H9 (cell line): ENCODE measurements at regions not wholly inside any gene's neighbourhood (a gene's known extent, or its start where the extent isn't known, plus 50 kb on each side); places are given as distances from the start of the nearest gene placed in this dataset.

Experiments
- DNase-seq: peaks from one replicate; pipeline ENCODE4 v3.0.0-alpha.2; 2017
- H2AFZ ChIP-seq: one replicate; pipeline ENCODE4 v1.6.1; 2013; ENCODE audit warnings: mild to moderate bottlenecking, low read length, control low read depth, moderate library complexity
- H2AK5ac ChIP-seq: 2 replicates; pipeline ENCODE4 v1.6.1; 2013; ENCODE audit warnings: low read length, control low read depth, mixed read lengths; ENCODE audit not compliant: insufficient read length
- H2BK120ac ChIP-seq: one replicate; pipeline ENCODE4 v1.6.1; 2013; ENCODE audit warnings: low read depth, mild to moderate bottlenecking, low read length, control low read depth, inconsistent platforms; ENCODE audit not compliant: poor library complexity, severe bottlenecking
- H2BK12ac ChIP-seq: 2 replicates; pipeline ENCODE4 v1.6.1; 2013; ENCODE audit warnings: low read length, control low read depth, mixed read lengths, low read depth; ENCODE audit not compliant: insufficient read length
- H2BK15ac ChIP-seq: 2 replicates; pipeline ENCODE4 v1.6.1; 2013; ENCODE audit warnings: low read depth, low read length, control low read depth
- H2BK20ac ChIP-seq: one replicate; pipeline ENCODE4 v1.6.1; 2013; ENCODE audit warnings: low read depth, mild to moderate bottlenecking, low read length, control low read depth, inconsistent platforms; ENCODE audit not compliant: poor library complexity, severe bottlenecking
- H2BK5ac ChIP-seq: 2 replicates; pipeline ENCODE4 v1.6.1; 2013; ENCODE audit warnings: low read length, control low read depth, mixed read lengths; ENCODE audit not compliant: insufficient read length
- H3K14ac ChIP-seq: 2 replicates; pipeline ENCODE4 v1.6.1; 2013; ENCODE audit warnings: low read length, control low read depth; ENCODE audit not compliant: insufficient read depth
- H3K18ac ChIP-seq: 2 replicates; pipeline ENCODE4 v1.6.1; 2013; ENCODE audit warnings: low read depth, mild to moderate bottlenecking, mixed read lengths, low read length, control low read depth; ENCODE audit not compliant: insufficient read length
- H3K23ac ChIP-seq: 2 replicates; pipeline ENCODE4 v1.6.1; 2013; ENCODE audit warnings: low read length, control low read depth, mixed read lengths, low read depth; ENCODE audit not compliant: insufficient read length
- H3K23me2 ChIP-seq: 2 replicates; pipeline ENCODE4 v1.6.1; 2013; ENCODE audit warnings: low read depth, mild to moderate bottlenecking, mixed read lengths, low read length, control low read depth; ENCODE audit not compliant: insufficient read length, poor library complexity, severe bottlenecking
- H3K27ac ChIP-seq: 2 replicates; pipeline ENCODE4 v1.5.1; 2013; ENCODE audit warnings: low read length, control low read depth, mixed read lengths, low read depth; ENCODE audit not compliant: insufficient read length
- H3K27me3 ChIP-seq: 2 replicates; pipeline ENCODE4 v1.6.1; 2013; ENCODE audit warnings: low read length, control low read depth, inconsistent platforms; ENCODE audit not compliant: insufficient read depth
- H3K4ac ChIP-seq: 2 replicates; pipeline ENCODE4 v1.6.1; 2013; ENCODE audit warnings: low read depth, mild to moderate bottlenecking, control low read depth, inconsistent platforms, low read length, moderate library complexity
- H3K4me1 ChIP-seq: 2 replicates; pipeline ENCODE4 v1.6.1; 2013; ENCODE audit warnings: low read length, control low read depth, inconsistent platforms; ENCODE audit not compliant: insufficient read depth
- H3K4me2 ChIP-seq: 2 replicates; pipeline ENCODE4 v1.6.1; 2013; ENCODE audit warnings: low read length, control low read depth, mixed read lengths; ENCODE audit not compliant: insufficient read length, insufficient read depth
- H3K56ac ChIP-seq: 2 replicates; pipeline ENCODE4 v1.6.1; 2013; ENCODE audit warnings: low read depth, mild to moderate bottlenecking, mixed read lengths, low read length, control low read depth; ENCODE audit not compliant: insufficient read length
- H3K79me1 ChIP-seq: 2 replicates; pipeline ENCODE4 v1.6.1; 2013; ENCODE audit warnings: low read depth, mild to moderate bottlenecking, moderate library complexity, low read length, control low read depth, inconsistent platforms; ENCODE audit not compliant: insufficient read depth, poor library complexity, severe bottlenecking
- H3K79me2 ChIP-seq: 2 replicates; pipeline ENCODE4 v1.6.1; 2013; ENCODE audit warnings: low read length, control low read depth, inconsistent platforms; ENCODE audit not compliant: insufficient read depth
- H3K9ac ChIP-seq: 2 replicates; pipeline ENCODE4 v1.6.1; 2013; ENCODE audit warnings: low read length, control low read depth, mixed read lengths; ENCODE audit not compliant: insufficient read length; ENCODE audit errors: extremely low read depth
- H3K9me3 ChIP-seq: one replicate; pipeline ENCODE4 v1.6.1; 2013; ENCODE audit warnings: low read depth, low read length, inconsistent platforms; ENCODE audit not compliant: control insufficient read depth
- H3T11ph ChIP-seq: one replicate; pipeline ENCODE4 v1.6.1; 2013; ENCODE audit warnings: mild to moderate bottlenecking, low read length, control low read depth, inconsistent platforms
- H4K20me1 ChIP-seq: one replicate; pipeline ENCODE4 v1.6.1; 2013; ENCODE audit not compliant: control insufficient read depth, insufficient read length, insufficient read depth
- H4K5ac ChIP-seq: 2 replicates; pipeline ENCODE4 v1.6.1; 2013; ENCODE audit warnings: low read depth, mild to moderate bottlenecking, mixed read lengths, low read length, control low read depth; ENCODE audit not compliant: insufficient read length
- H4K8ac ChIP-seq: replicated peaks from 2 replicates; pipeline ENCODE4 v1.6.1; 2013; ENCODE audit warnings: low read length, control low read depth, mixed read lengths, low read depth; ENCODE audit not compliant: insufficient read length
- H4K91ac ChIP-seq: 2 replicates; pipeline ENCODE4 v1.6.1; 2013; ENCODE audit warnings: low read depth, mild to moderate bottlenecking, moderate library complexity, mixed read lengths, low read length, control low read depth; ENCODE audit not compliant: insufficient read length
- H3K27ac Mint-ChIP-seq, 3 experiments: 2 replicates in 2 of 3; 3 replicates in 1 of 3; pipeline ENCODE4 v1.8.0; 2020 to 2021; ENCODE audit warnings: mixed read lengths in 3 of 3, mild to moderate bottlenecking in 1 of 3, moderate library complexity in 1 of 3
- H3K27me3 Mint-ChIP-seq: 2 replicates; pipeline ENCODE4 v1.8.0; 2021; ENCODE audit warnings: low read depth, mild to moderate bottlenecking, moderate library complexity, mixed read lengths
- H3K36me3 Mint-ChIP-seq, 3 experiments: 2 replicates in 2 of 3; 3 replicates in 1 of 3; pipeline ENCODE4 v1.8.0; 2020 to 2021; ENCODE audit warnings: low read depth in 3 of 3, mixed read lengths in 3 of 3; ENCODE audit not compliant: insufficient read depth in 1 of 3
- H3K4me1 Mint-ChIP-seq, 2 experiments: 2 replicates each; pipeline ENCODE4 v1.8.0; 2020; ENCODE audit warnings: mixed read lengths in 2 of 2
- H3K4me3 Mint-ChIP-seq, 2 experiments: 2 replicates in 1 of 2; 3 replicates in 1 of 2; pipeline ENCODE4 v1.8.0; 2020 to 2021; ENCODE audit warnings: mild to moderate bottlenecking in 2 of 2, mixed read lengths in 2 of 2, moderate library complexity in 1 of 2
- H3K9me3 Mint-ChIP-seq, 2 experiments: 2 replicates in 1 of 2; 3 replicates in 1 of 2; pipeline ENCODE4 v1.8.0; 2020; ENCODE audit warnings: mild to moderate bottlenecking in 2 of 2, mixed read lengths in 2 of 2, moderate library complexity in 1 of 2
- CTCF ChIP-seq: fragments of 200-600 bp; sonication (generic); conservative IDR thresholded peaks from 3 replicates; pipeline ENCODE4 v1.8.0; 2021; ENCODE audit warnings: antibody characterized with exemption, mild to moderate bottlenecking
- WGBS: extraction: QIAGEN DNeasy Blood & Tissue Kit; methylation state at CpG from one replicate; pipeline ENCODE4 v1.1.7; 2013; ENCODE audit warnings: missing lambda C conversion rate, low lambda C conversion rate, mixed read lengths; ENCODE audit not compliant: insufficient read length; ENCODE audit errors: extremely low coverage; 5-methylcytosine and 5-hydroxymethylcytosine counted together

DNA sequence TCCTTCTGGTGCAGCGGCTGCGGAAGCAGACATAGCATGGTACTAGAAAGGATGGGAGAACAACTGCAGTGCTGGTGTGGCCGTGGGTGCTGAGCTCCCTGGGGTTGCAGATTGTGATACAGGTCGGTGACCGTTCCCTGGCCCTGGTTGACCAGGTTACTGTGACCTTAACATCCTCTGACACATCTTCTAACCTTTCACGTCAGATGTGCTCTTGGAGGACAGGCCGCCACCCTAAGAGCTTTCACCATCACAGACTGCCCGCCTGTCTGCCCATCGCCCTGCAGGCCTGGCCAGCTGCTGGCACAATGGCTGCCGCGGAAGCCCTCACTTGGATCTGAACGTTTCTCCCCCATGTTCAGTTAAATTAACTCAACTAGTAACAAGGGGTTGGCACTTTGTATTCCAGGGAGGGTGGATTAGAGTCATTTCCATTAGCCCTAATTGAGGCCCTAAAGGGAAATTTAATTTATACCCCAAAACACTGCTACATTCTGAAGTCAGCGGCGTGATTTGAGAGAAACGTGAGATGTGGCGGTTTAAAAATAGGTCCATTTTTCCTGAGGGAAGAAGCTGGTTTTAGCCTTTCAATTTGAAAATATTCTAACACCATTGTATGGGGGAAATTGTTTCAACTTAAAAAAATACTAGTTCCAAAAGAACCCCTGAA lies 443.9 kb upstream of the CDH4 start:
- no peak overlapping the region for H3K4ac ChIP-seq
- H3K18ac ChIP-seq = no peak overlapping the region
- H3K79me2 ChIP-seq = no peaks in the 10 kb centered on the region
- H3K14ac ChIP-seq = no peak overlapping the region
- H3K36me3 Mint-ChIP-seq = peaks cover 0 to 26% (median 4%) of the 10 kb centered on the region in 3 experiments; a peak in 4 of 7 replicates
- H3K27me3 Mint-ChIP-seq = peaks cover 6% of the 10 kb centered on the region; the same call in 1 of the 2 replicates
- no peaks in the 10 kb centered on the region for H4K20me1 ChIP-seq
- H4K5ac ChIP-seq = no peak overlapping the region
- no peak overlapping the region for H3K4me3 Mint-ChIP-seq
- no peak overlapping the region for H3T11ph ChIP-seq
- H3K56ac ChIP-seq = no peak overlapping the region
- no peak overlapping the region for H2AFZ ChIP-seq
- no CpG with 5 or more reads among the region's 16 CpGs for WGBS
- H3K79me1 ChIP-seq = no peaks in the 10 kb centered on the region
- peaks cover 9% of the 10 kb centered on the region; the same call in 1 of the 2 replicates for H3K4me1 ChIP-seq
- TF ChIP-seq CTCF = no peak
- H3K4me2 ChIP-seq = no peak overlapping the region
- H4K8ac ChIP-seq = no peak overlapping the region
- H2AK5ac ChIP-seq = no peak overlapping the region
- H3K23ac ChIP-seq = no peak overlapping the region
- no peak for DNase-seq
- no peaks in the 10 kb centered on the region for H3K27me3 ChIP-seq
- H2BK5ac ChIP-seq = no peak overlapping the region
- no peak overlapping the region for H2BK20ac ChIP-seq
- H3K4me1 Mint-ChIP-seq = peaks cover 27 to 36% of the 10 kb centered on the region in 2 experiments
- H3K27ac ChIP-seq = no peak overlapping the region
- H3K9me3 Mint-ChIP-seq = peaks cover 22 to 27% of the 10 kb centered on the region in 2 experiments
- H3K27ac Mint-ChIP-seq = no peak overlapping the region
- H3K9me3 ChIP-seq = no peaks in the 10 kb centered on the region
- H2BK15ac ChIP-seq = no peak overlapping the region
- no peak overlapping the region for H2BK12ac ChIP-seq
- no peak overlapping the region for H2BK120ac ChIP-seq
- H3K23me2 ChIP-seq = no peaks in the 10 kb centered on the region
- H4K91ac ChIP-seq = no peak overlapping the region
- no peak overlapping the region for H3K9ac ChIP-seq
